ENCODE measurements at regions not wholly inside any gene's neighbourhood (a gene's known extent, or its start where the extent isn't known, plus 50 kb on each side); places are given as distances from the start of the nearest gene placed in this dataset.

- TF ChIP-seq POLR2A (IDR thresholded peaks at IDR 0.05): no peak
- TF ChIP-seq POLR2AphosphoS5 (IDR thresholded peaks at IDR 0.05): no peak
- no peak for TF ChIP-seq CTCF (IDR thresholded peaks at IDR 0.05)
- TF ChIP-seq EP300 (IDR thresholded peaks at IDR 0.05; ENCODE audit: low read depth): no peak
Observed at GRCh38 chr18:77197073-77197472, 52.6 kb upstream of the GALR1 start.

All from transverse colon (tissue), 4 donors.